ENCODE measurements at regions not wholly inside any gene's neighbourhood (a gene's known extent, or its start where the extent isn't known, plus 50 kb on each side); places are given as distances from the start of the nearest gene placed in this dataset.

- Histone ChIP-seq H3K4me1 (peaks cover 0 to 11% of the 10 kb centered on the region in 2 donors), H3K4me3 (no peak overlapping the region), H3K36me3 (no peaks in the 10 kb centered on the region), H3K9me3 (no peaks in the 10 kb centered on the region), H3K27ac (no peak overlapping the region), H3K27me3 (no peaks in the 10 kb centered on the region)
- intact Hi-C loops (cut with DNase I): loop anchor here (10.0 kb wide), 1 partner anchor 1137 kb away; no protein-coding TSS in a partner anchor
- no peak for DNase-seq (ENCODE audit: low spot score in 2 of 2)
- no peak for TF ChIP-seq CTCF (IDR thresholded peaks at IDR 0.05)
These were observed 121.3 kb downstream of the CDC7 start for GRCh38 chr1:91621907-91622306.

GRCh38 chr1:91622616-91623015 lies 122.0 kb downstream of the CDC7 start:
- peak; percentile 46 to 89 for DNase-seq (ENCODE audit: low spot score in 2 of 2)
- Histone ChIP-seq H3K36me3 (no peaks in the 10 kb centered on the region), H3K27me3 (no peaks in the 10 kb centered on the region), H3K4me1 (peaks cover 0 to 11% of the 10 kb centered on the region in 2 donors), H3K9me3 (no peaks in the 10 kb centered on the region), H3K27ac (peak overlapping the region in 1 of 2 donors; percentile 10), H3K4me3 (no peak overlapping the region)
- intact Hi-C loops (cut with DNase I): loop anchor here (10.0 kb wide), 1 partner anchor 1138 kb away; no protein-coding TSS in a partner anchor
- TF ChIP-seq CTCF (IDR thresholded peaks at IDR 0.05): no peak

GRCh38 chr1:91623020-91623419 lies 122.4 kb downstream of the CDC7 start:
- Histone ChIP-seq H3K4me3 (no peak overlapping the region), H3K27ac (peak overlapping the region in 1 of 2 donors; percentile 10), H3K4me1 (peaks cover 0 to 11% of the 10 kb centered on the region in 2 donors), H3K36me3 (no peaks in the 10 kb centered on the region), H3K9me3 (no peaks in the 10 kb centered on the region), H3K27me3 (no peaks in the 10 kb centered on the region)
- intact Hi-C loops (cut with DNase I): loop anchor here (10.0 kb wide), 1 partner anchor 1138 kb away; no protein-coding TSS in a partner anchor
- DNase-seq (ENCODE audit: low spot score in 2 of 2): no peak
- no peak for TF ChIP-seq CTCF (IDR thresholded peaks at IDR 0.05)

- Histone ChIP-seq H3K36me3 (no peaks in the 10 kb centered on the region), H3K27ac (no peak overlapping the region), H3K9me3 (no peaks in the 10 kb centered on the region), H3K27me3 (no peaks in the 10 kb centered on the region), H3K4me3 (no peak overlapping the region), H3K4me1 (peaks cover 0 to 11% of the 10 kb centered on the region in 2 donors)
- intact Hi-C loops (cut with DNase I): loop anchor here (10.0 kb wide), 1 partner anchor 1140 kb away; no protein-coding TSS in a partner anchor
- TF ChIP-seq CTCF (IDR thresholded peaks at IDR 0.05): no peak
- DNase-seq (ENCODE audit: low spot score in 2 of 2): no peak
These were observed 123.7 kb downstream of the CDC7 start for GRCh38 chr1:91624331-91624730.

All from ascending aorta (tissue), 2 donors.